Umbilical cord (tissue), 1 donor: ENCODE measurements at regions not wholly inside any gene's neighbourhood (a gene's known extent, or its start where the extent isn't known, plus 50 kb on each side); places are given as distances from the start of the nearest gene placed in this dataset.
A peak's percentile ranks its signal among the peaks of the same experiment; 100 is the strongest.
"Not testable (repeated sequence)": the region's sequence is repeated elsewhere in the genome, so short reads cannot be mapped to it uniquely, and the experiment has no call there.

ENCODE experiments used
- DNase-seq: peaks from one replicate; pipeline ENCODE4 v3.0.0-alpha.2; 2015; ENCODE audit warnings: low spot score

DNA sequence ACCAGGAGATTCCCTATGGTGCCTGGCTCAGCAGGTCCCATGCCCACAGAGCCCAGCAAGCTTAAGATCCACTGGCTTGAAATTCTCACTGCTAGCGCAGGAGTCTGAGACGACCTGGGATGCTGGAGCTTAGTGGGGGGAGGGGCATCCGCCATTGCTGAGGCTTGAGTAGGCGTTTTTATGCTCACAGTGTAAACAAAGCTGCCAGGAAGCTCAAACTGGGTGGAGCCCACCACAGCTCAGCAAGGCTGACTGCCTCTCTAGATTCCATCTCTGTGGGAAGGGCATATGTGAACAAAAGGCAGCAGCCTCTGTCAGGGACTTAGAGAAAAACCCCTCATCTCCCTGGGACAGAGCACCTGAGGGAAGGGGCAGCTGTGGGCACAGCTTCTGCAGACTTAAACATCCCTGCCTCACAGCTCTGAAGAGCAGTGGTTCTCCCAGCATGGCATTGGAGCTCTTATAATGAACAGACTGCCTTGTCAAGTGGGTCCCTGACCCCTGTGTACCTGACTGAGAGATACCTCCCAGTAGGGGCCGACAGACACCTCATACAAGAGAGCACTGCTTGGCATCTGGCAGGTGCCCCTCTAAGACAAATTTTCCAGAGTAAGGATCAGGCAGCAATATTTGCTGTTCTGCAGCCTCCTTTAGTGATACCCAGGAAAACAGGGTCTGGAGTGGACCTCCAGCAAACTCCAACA, 231.5 kb upstream of the SETMAR start:
- no peak for DNase-seq

DNA sequence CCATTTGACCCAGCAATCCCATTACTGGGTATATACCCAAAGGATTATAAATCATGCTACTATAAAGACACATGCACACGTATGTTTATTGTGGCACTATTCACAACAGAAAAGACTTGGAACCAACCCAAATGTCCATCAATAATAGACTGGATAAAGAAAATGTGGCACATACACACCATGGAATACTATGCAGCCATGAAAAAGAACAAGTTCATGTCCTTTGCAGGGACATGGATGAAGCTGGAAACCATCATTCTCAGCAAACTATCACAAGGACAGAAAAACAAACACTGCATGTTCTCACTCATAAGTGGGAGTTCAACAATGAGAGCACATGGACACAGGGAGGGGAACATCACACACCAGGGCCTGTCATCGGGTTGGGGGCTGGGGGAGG, 225.9 kb upstream of the SETMAR start:
- not testable (repeated sequence) for DNase-seq

DNA sequence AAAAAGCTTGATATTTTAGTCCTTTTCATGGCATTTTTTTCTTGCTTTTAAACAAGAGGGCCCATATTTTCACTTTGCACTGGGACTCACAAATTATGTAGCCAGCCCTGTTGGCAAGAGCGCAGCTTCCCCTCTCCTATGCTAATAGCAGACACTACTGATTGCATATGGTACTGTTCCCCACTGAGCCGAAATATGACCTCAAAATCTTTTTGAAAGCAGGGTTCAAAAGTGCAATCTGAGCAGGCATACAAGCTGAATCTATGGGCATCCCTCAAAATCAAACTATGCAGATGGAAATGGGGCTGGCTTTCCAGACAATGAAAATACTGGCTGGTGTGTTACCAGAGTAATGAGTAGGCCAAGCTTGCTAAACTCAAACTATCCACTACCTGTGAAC, 225.2 kb upstream of the SETMAR start:
- no peak for DNase-seq

DNA sequence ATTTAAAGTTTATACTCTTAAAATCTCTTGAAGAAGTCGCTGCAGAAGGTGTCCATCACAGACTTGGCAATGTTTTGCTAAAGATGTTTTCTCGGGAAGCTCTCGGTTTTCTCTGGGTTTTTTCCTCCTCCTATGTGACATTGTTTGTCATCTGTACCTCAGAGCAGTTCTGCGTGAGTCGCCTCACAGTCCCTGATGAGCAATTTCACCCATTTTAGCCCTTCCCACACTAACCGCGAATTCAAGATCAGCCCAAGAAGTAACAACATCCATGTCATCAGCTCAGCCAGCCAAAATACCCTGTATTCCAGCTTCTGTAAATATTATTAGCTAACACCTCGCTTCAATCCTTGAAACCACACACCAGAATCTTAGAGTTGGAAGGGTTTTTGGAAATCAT, 224.3 kb upstream of the SETMAR start:
- no peak for DNase-seq

DNA sequence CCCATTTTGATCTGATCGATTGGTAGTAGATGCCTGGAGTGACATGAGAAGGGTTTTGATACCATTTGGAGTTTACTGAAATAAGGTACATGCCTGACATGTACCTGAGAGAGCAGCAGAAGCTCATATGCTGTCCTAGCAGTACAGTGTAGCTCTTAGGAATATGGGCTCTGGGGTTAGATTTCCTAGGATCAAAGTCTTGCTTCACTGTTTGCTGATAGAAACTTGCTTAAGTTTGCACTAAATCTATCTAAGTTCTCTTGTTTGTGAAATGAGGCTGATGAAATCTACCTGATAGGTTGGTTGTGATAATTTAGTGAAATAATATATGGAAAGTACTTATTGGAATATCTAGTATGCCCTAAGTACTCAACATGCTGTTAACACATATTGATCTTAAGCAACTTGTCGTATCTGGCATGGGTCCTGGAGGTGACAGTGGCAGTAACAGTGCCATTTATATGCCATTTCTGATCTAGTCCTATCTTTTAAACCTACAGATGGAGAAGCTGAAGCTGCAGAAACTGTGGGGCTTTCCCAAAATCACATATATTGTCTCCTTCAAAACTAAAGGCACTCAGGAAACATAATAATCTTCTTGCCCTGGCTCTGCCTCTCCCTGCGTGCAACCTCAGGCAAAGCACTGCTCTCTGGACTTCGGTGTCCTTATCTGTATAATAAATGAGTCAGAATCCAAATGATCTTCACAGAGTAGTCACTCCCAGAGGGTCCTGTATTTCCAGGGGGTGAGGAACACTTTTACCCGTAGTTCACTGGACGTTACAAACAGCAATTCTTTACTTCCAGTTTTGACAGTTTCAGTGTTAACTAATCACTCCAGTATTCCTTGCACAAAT, 223.6 kb upstream of the SETMAR start:
- DNase-seq: peak; percentile 45

DNA sequence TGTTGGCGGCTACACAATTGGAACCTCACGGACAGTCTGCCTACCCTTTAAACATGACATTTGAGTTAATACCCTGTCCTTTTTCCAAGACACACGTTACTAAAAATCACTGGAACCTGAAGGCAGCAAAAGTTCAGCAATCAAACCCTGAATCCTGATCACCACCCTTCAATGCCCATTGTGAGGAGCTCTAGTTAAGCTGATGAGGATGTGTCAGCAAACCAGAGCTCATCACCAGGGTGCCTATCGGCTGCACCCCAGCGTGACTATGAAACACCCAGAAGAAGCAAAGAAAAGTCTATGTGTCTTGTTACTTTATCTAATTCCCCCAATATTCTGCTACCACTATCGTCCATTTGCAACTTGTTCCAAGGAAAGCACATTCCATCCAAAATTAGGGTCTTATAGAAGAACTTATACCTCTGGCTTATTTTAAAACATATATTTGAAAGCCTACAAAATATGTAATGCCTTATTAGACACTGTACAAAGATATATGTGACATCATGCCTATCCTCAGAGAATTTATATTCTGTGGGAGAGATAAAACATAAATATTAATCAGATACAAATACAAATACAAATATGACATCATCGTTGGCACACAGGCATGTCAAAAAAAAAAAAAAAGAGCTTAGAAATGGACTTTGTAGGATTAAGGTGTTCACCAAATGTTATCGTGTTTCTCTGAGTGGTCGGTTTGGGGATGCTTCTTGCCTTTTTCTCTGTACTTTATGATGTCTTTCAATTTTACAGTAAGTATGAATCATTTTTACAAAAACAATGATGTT, 219.7 kb upstream of the SETMAR start:
- no peak for DNase-seq

DNA sequence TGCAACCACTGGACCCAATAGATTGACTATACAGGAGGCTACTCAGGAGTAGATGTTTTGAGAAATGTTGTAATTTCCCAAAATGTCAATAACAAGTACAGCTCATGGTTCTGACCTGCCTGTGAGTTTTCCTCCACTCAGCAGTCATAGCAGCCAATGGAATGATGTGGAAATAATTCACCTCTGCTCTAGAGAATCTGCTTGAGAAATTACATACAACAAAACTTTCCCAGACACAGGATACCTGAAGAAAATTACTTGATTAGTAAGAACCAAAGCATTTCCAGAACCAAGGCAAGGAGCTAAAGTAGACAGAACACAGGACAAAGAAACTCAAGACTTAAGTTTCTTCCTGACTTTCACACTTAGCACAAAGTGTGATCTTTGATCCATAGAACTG, 218.9 kb upstream of the SETMAR start:
- no peak for DNase-seq

DNA sequence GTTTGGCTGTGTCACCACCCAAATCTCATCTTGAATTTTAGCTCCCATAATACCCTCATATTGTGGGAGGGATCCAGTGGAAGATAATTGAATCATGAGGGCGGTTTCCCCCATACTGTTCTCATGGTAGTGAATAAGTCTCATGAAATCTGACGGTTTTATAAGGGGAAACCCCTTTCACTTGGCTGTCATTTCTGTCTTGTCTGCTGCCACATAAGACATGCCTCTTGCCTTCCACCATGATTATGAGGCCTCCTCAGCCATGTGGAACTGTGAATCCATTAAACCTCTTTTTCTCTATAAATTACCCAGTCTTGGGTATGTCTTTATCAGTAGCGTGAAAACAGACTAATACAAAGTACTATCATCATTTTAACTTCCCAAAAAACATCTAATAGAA, 216.5 kb upstream of the SETMAR start:
- DNase-seq: not testable (repeated sequence)

DNA sequence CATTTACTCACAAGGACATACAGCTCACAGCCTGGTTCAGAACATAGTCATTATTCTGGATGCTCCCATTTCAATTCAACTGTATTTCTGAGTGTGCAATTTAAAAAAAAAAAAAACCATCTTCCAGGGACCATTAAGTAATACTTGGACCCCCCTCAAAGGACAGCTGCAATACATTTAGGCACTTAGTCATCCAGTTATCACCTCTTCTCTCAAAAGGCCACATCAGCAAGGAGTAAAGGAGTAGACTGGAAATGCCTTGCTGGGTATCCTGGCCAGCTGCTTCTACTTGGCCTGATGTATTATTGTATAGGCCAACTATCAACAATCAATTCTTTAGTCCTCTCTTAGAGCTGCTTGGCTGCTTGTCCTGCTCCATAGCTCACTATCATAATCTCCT, 211.4 kb upstream of the SETMAR start:
- no peak for DNase-seq

DNA sequence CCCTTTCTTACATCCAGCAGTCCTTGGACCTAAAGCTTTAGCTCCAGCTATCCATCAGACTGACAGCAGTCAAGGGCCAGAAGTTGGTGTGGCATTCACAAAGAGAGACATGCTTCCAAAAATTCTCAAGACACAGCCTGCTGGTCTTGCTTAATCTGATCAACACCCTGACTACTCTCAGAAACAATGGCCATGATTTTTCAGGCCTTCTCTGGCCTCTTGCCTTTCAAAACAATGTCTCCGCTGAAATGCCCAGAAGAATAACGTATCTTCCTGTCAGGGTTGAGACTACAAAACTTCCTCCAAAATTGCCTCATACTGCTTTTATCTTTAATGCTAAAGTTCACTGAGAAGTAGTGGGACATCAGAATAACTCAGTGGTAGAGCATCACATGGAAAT, 205.4 kb upstream of the SETMAR start:
- peak; percentile 6 for DNase-seq

DNA sequence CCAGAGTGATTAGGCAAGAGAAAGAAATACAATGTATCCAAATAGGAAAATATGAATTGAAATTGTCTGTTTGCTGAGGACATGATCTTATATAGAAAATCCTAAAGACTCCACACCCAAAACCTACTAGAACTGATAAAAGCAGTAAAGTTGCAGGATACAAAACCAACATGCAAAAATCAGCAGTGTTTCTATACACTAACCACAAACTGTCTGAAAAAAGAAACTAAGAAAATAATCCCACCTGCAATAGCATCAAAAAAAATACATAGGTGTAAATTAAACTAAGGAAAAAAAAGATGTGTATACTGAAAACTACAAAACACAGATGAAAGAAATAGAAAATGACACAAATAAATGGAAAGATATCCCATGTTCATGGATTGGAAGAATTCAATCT, 203.6 kb upstream of the SETMAR start:
- DNase-seq: no peak

DNA sequence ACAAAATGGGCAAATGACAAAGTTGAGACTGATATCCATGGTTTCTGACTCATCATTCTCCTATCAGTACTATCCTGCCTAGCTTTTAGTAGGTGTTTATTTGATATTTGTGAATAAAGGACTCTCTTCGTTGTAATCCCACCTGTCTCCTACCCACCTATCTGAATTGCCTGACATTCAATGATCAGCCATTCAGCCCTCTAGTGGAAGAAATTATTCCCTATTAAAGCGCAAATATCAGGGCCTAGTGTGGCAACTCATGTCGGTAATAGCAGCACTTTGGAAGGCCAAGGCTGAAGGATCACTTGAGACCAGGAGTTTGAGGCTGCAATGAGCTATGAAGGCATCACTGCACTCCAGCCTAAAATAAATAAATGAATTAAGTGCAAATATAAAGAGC, 195.7 kb upstream of the SETMAR start:
- DNase-seq: no peak

DNA sequence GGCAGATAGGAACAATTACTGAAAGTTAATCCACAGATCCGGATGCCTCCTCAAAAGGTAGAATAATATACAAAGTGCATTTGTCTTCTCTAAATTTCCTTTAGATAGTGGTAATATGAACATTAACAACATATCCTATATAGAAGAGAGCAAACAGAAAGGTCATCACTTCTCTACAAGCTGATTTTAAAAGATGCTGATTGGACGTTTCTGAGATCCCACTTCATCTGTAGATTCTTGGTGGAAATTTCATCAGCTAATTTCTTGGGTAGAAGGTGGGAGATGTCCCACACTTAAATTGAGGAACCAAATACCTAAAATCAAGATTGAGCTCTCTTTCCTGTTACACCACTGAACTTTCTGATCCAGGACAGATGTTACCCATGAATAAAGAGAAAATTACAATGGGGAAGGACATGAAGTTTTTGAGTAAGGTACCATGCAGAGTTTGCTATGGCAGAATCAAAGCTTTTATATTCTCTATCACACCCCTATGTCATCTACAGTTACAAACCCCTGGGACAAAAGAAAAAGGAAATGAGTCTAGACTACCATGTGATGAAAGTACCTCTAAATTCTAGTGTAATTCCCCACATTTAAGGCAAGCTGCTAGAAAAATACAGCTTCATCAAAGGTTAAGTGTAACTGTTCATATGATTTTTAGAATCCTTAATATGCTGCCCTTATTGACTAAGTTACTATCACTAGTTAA, 189.2 kb upstream of the SETMAR start:
- no peak for DNase-seq

DNA sequence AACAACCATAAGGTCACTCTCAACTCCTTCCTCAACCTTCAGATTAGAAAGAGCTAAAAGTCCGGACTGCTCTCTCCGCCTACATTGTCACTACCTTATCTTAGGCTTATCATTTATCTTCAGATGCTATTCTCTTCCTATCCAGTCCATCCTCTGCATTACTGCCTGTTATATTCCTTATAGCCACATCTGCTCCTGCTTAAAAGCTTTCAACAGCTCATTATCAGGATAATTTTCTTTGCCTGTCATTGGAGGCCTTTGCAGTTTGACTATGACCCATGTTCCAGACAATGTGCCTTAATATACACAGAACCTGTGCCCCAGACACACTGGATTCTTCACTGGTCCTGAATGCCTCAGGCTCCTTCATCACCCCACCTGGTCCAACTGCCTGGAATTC, 184.1 kb upstream of the SETMAR start:
- no peak for DNase-seq

DNA sequence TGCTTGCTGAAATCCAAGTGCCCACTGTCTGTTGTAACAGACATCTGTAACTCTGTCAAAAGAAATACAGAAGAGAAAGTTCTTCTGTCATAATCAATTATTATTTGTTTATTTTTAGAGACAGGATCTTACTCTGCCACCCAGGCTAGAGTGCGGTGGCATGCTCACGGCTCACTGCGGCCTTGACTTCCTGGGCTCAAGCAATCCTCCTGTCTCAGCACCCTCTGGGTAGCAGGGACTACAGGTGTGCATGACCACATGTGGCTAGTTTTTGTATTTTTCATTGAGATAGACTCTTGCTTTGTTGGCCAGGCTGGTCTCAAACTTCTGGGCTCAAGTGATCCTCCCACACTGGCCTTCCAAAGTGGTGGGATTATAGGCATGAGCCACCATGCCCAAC, 177.6 kb upstream of the SETMAR start:
- DNase-seq: no peak

DNA sequence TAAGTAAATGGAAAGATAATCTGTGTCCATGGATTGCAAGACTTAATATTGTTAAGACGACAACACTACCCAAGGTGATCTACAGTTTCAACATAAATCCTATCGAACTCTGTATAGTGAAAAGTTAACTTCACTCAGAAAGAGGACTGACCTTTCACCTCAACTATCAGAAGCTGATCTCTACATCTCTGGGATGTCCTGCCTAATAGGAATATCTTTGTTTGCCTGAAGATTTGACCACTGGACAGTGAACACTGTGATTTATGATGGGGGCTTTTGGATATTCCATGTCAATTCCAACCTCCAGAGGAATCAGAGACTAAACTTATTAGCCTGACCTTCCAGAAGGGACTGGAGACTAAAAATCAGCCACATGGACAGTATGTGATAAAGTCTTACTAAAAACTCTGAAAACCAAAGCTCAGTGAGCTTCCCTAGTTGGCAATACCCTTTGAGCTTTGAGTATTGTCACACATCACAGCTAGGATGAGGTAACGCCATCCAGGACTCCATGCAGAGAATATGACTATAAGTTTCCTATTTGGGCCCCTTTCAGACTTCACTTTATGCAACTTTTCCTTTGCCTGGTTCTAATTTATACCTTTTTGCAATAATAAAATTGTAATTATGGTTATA, 164.9 kb upstream of the SETMAR start:
- DNase-seq: no peak

DNA sequence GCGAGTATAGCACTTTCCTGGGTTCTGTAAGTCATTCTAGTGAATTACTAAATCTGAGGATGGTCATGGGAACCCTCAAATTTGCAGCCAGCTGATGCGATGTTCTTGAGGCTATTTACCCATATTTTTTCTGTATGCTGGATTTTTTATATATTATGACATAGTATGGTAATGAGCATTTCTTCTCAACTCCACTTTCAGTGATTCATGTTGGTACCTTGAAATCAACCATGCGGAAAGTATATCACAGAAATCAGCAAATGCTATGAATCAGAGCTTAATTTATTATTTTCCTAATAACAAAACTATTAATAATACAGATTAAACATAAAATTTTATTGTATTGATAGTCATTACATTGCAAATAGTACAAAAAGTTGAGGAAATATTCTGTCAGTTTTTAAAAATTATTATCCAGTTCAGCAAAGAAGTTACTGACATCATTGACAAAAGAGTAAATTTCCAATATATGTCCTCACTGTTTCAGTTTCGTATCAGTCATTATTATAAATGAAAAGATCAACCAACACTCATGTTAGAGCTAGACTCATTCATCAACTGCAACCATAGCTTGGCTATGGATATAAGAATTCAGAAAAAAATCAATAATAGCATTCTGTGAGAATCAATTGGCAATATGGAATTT, 164.3 kb upstream of the SETMAR start:
- DNase-seq: no peak

DNA sequence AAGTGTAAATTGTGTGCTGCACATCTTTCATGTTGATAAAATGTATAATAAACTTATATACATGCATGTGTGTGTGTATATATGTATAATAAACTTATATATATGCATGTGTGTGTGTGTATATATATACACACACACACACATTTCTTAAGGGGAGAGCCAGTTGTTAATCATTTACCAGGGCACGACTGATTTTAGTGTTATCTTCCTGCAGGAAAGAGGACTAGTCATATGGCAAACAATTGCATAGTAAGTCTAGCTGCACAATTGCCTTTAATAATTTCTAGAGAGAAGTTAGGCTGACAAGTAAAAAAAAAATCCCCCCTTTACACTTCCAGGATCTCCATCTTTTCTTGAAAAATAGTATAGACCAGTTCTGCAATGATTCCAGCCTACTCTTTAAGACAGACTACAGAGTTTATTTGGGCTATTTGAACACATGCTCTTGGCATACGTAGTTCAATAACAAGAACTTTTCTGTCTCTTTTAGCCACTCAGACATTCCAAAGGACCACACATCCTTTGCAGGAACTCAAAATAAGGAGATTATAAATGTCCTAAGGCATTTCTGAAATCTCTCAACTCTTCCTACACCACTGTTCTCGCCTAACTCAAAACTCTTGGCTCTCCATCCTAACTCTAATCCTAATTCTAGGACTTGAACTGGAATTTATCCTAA, 163.6 kb upstream of the SETMAR start:
- DNase-seq: no peak

DNA sequence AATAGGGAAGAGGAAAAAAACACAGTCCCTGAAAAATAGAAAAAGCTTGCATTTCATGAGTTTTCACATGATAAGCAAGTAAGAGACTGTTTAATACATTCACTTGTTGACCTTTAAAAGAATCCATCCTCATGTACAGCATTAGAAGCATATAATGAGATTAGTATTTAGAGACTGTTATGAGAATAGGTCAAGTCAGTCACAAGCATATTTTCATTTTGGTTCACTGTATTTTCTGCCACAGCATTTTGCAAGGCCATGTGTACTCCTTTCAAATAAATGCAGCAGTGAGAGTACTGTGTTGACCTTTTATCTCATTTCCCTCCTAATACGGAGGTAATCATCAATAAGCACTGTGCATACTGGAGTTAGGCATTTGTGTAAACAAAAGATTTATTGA, 162.2 kb upstream of the SETMAR start:
- DNase-seq: no peak

DNA sequence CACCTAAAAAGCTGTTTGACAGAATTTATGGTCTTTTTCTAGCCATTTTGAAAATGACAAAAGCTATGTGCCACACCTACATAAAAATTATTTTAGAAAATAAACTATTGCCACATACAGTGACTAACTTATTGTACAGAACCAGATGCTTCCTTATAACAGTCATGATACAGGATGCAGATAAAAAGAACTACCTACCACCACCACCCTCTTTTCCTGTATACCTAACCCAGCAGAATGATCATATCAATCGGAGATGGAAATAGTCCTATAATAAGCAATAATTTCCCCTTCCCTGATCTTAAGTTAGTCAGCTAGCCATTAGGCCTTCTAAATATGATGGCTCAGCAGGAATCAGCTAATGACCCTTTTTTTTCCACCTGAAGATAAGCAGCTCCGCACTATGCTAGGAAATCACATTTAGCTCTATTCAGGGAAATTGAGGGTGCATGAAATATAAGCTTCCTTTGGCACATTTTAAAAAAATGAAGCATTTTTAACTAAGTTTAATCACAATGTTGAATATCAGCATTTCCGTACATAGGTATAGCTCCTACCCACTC, 155.5 kb upstream of the SETMAR start:
- DNase-seq: no peak
